Stimulated activated CD8-positive, alpha-beta memory T cell treated with anti-CD3 and anti-CD28 coated beads, Interleukin-2, amount 100 ng/mL, for 48 hours (primary cell): ENCODE measurements at regions not wholly inside any gene's neighbourhood (a gene's known extent, or its start where the extent isn't known, plus 50 kb on each side); places are given as distances from the start of the nearest gene placed in this dataset.
"Not testable (repeated sequence)": the region's sequence is repeated elsewhere in the genome, so short reads cannot be mapped to it uniquely, and the experiment has no call there.

Source experiments
- DNase-seq, 2 donors: peaks; one replicate each; pipeline ENCODE4 v3.0.0-alpha.2; 2020; ENCODE audit warnings: low read depth in 2 of 2

GRCh38 chr15:58357529-58358476 lies 74.0 kb upstream of the LIPC start:
- DNase-seq, result no peak

DNA sequence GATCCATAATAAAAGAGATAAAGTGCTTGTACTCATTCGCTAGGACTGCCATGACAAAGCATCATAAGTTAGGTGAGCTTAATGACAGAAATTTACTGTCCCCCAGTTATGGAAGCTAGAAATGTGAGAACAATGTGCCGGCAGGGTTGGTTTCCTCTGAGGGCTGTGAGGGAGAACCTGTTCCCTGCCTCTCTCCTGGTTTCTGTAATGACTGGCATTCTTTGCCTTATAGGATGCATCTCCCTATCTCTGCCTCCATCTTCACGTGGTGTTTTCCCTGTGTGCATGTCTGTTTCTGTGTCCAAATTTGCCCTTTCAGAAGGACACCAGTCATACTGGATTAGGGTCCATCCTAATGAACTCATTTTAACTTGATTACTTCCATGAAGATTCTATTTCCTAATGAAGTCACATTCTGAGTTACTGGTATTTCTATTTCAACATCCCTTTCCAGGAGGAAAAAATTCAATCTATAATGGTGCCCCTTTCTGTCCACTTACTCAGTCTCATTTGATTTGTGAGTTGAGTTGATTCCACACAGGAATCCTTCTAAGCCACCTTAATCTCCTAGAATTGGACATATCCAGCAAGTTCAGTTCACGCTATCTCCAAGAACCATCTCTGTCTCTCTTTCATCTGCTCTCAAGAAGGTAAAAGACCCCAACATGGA lies 71.2 kb upstream of the LIPC start:
- DNase-seq, result no peak

- DNase-seq, result no peak
Observed at GRCh38 chr15:58361273-58361759, 70.5 kb upstream of the LIPC start.

DNA sequence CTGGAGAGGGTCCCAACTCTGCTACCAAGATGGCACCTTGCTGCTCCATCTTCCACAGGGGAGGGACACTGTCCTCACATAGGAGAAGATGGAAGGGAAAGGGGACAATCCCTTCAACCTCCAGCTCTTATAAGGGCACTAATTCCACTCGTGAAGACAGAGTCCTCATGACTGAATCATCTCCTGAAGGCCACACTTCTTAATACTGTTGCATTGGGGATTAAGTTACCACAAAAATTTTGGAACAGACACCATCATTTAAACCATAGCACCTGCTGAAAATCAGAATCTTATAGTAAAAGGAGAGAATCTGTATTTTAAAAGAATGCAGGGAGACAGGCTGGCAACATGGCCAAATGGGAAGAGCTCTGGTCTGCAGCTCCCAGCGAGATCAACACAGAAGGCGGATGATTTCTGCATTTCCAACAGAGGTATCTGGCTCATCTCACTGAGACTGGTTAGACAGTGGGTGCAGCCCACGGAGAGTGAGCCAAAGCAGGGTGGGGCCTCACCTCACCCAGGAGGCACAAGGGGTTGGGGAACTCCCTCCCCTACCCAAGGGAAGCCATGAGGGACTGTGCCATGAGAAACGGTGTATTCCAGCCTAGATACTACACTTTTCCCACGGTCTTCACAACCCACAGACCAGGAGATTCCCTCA lies 69.4 kb upstream of the LIPC start:
- DNase-seq, result no peak

DNA sequence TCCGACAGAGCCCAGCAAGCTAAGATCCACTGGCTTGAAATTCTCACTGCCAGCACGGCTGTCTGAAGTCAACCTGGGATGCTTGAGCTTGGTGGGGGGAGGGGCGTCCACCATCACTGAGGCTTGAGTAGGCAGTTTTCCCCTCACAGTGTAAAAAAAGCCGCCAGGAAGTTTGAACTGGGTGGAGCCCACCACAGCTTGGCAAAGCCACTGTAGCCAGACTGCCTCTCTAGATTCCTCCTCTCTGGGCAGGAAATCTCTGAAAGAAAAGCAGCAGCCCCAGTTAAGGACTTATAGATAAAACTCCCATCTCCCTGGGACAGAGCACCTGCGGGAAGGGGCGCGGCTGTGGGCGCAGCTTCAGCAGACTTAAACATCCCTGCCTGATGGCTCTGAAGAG lies 68.7 kb upstream of the LIPC start:
- DNase-seq, result not testable (repeated sequence)

DNA sequence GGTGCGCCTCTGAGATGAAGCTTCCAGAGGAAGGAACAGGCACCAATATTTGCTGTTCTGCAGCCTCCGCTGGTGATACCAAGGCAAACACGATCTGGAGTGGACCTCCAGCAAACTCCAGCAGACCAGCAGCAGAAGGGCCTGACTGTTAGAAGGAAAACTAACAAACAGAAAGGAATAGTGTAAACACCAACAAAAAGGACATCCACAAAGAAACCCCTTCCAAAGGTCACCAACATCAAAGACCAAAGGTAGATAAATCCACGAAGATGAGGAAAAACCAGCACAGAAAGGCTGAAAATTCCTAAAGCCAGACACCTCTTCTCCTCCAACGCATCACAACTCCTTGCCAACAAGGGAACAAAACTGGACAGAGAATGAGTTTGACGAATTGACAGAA lies 68.1 kb upstream of the LIPC start:
- DNase-seq, result not testable (repeated sequence)

- DNase-seq, result not testable (repeated sequence)
Observed at GRCh38 chr15:58365098-58365497, 66.7 kb upstream of the LIPC start.

- no peak for DNase-seq
Observed at GRCh38 chr15:58369261-58369701, 62.5 kb upstream of the LIPC start.

DNA sequence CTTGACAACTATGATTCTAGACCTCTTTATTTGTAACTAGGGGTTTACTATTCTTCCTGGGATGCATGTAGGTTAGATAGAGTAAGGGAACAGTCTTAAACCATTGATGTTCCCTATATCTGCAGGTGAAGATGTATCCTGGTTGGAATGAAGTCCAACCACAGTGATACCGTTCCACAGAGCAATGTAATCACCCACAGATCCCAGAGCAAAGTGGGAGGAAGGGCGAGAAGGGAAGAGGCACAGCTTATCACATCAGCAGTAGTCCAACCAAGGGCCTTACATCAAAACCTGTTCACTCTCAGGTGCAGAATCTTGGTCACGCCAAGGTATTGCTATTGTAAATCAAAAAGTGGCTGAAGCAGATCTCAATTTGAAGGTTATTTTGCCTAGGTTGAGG lies 61.8 kb upstream of the LIPC start:
- no peak for DNase-seq

DNA sequence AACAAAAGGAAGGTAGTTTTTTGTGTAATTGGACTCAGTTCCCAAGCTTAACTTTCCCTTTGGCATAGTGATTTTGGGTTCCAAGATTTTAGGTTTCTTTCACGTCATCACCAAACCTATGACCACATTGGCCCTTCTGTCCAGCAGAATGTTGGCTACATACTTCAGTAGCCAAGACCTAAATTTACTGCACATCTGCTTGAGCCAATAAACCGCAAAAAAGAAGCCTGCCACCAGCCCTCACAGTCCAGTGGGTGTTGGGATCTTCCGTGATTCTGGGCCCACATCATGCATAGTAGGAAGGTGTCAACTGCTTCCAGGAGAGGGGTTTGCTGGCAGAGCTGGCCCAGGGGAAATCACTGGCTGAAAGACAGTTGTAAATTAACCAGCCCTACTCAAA lies 57.6 kb upstream of the LIPC start:
- no peak for DNase-seq

- DNase-seq, result no peak
Observed at GRCh38 chr15:58377193-58377592, 54.6 kb upstream of the LIPC start.

GRCh38 chr15:58378241-58379085 lies 53.3 kb upstream of the LIPC start:
- no peak for DNase-seq

DNA sequence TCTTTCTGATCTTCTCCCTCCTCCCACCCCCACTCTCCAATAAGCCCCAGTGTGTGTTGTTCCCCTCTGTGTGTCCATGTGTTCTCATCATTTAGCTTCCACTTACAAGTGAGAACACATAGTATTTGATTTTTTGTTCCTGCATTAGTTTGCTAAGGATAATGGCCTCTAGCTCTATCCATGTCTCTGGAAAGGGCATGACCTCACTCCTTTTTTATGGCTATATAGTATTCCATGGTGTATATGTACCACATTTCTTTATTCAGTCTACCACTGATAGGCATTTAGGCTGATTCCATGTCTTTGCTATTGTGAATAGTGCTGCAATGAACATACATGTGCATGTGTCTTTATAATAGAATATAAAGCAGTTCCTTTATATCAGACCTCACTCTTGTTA lies 52.3 kb upstream of the LIPC start:
- not testable (repeated sequence) for DNase-seq

DNA sequence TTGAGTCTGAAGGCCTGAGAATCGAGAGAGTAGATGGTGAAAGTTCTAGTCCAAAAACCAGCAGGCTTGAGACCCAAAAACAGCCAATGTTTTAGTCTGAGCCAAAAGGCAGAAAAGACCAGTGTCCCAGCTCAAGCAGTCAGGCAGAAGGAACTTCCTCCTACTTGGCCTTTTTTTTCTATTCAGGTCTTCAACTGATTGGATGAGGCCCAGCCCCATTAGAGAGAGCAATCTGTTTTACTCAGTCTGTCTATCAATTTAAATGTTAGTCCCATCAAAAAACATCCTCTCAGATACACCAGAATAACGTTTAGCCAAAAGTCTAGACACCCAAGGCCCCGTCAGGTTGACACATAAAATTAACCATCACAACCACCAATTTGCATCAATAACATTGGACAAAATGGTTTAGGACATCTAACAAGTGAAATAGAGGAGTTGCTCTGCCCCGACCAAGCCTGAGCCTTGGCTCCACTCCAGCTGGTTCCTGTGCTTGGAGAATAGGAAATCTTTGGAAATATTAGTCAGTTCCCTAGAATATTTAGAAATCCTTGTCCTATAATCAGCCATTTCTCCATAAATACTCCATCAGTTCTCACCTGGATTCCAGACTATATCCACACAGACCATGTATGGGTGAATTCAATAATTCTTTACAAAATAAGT lies 51.4 kb upstream of the LIPC start:
- no peak for DNase-seq

DNA sequence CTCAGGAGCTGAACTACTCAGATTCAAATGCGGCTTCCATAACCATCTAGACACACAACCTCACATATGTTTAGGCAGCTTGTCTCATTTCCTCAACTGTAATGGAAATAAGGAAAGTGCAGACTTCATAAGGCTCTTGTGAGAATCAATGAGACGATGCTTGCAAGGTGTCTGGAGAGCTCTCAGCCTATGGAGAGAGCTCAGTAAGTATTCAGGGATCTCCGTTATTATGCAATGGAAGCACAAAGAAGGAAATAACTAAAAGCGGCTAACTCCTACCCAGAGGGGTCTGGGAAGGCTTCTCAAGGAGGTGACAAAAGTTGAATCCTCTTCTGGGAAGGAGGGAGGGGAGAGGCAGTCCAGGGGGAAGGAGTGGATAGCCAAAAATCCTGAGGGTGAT lies 50.1 kb upstream of the LIPC start:
- no peak for DNase-seq
